GM19463 (cell line): ENCODE measurements at regions not wholly inside any gene's neighbourhood (a gene's known extent, or its start where the extent isn't known, plus 50 kb on each side); places are given as distances from the start of the nearest gene placed in this dataset.

ENCODE experiments used
- ATAC-seq: cut with Tn5 transposase; IDR thresholded peaks from one replicate; pipeline ENCODE4 v1.9.1; 2021; ENCODE audit warnings: mild to moderate bottlenecking, moderate library complexity; ENCODE audit not compliant: unreplicated experiment

GRCh38 chr2:6234702-6235101 lies 542.5 kb downstream of the SOX11 start:
- no peak for ATAC-seq

GRCh38 chr2:6236317-6236716 lies 544.1 kb downstream of the SOX11 start:
- no peak for ATAC-seq

- ATAC-seq: no peak
Measured at GRCh38 chr2:6237039-6237660, 545.0 kb downstream of the SOX11 start.

- no peak for ATAC-seq
Measured at GRCh38 chr2:6249557-6249956, 557.4 kb downstream of the SOX11 start.

GRCh38 chr2:6254441-6254840 lies 562.3 kb downstream of the SOX11 start:
- no peak for ATAC-seq

- ATAC-seq: no peak
Measured at GRCh38 chr2:6264198-6264597, 572.0 kb downstream of the SOX11 start.

- no peak for ATAC-seq
Measured at GRCh38 chr2:6281524-6281923, 584.2 kb downstream of the CMPK2 start.

GRCh38 chr2:6283259-6283658 lies 582.4 kb downstream of the CMPK2 start:
- no peak for ATAC-seq

GRCh38 chr2:6287406-6287805 lies 578.3 kb downstream of the CMPK2 start:
- ATAC-seq: no peak

GRCh38 chr2:6288791-6289190 lies 576.9 kb downstream of the CMPK2 start:
- no peak for ATAC-seq

GRCh38 chr2:6290217-6291015 lies 575.3 kb downstream of the CMPK2 start:
- ATAC-seq: no peak

- ATAC-seq: no peak
Measured at GRCh38 chr2:6294791-6295190, 570.9 kb downstream of the CMPK2 start.

GRCh38 chr2:6297238-6297637 lies 568.5 kb downstream of the CMPK2 start:
- ATAC-seq: peak; percentile 86

- no peak for ATAC-seq
Measured at GRCh38 chr2:6301426-6301825, 564.3 kb downstream of the CMPK2 start.

- no peak for ATAC-seq
Measured at GRCh38 chr2:6308986-6309385, 556.7 kb downstream of the CMPK2 start.

GRCh38 chr2:6309415-6310255 lies 556.1 kb downstream of the CMPK2 start:
- ATAC-seq: peak; percentile 79

GRCh38 chr2:6310256-6311215 lies 555.2 kb downstream of the CMPK2 start:
- ATAC-seq: peak; percentile 31

- ATAC-seq: no peak
Measured at GRCh38 chr2:6312367-6312766, 553.3 kb downstream of the CMPK2 start.

GRCh38 chr2:6314218-6314960 lies 551.3 kb downstream of the CMPK2 start:
- no peak for ATAC-seq

GRCh38 chr2:6325616-6326015 lies 540.1 kb downstream of the CMPK2 start:
- no peak for ATAC-seq
